ENCODE measurements at regions not wholly inside any gene's neighbourhood (a gene's known extent, or its start where the extent isn't known, plus 50 kb on each side); places are given as distances from the start of the nearest gene placed in this dataset.
"Not testable (repeated sequence)": the region's sequence is repeated elsewhere in the genome, so short reads cannot be mapped to it uniquely, and the experiment has no call there.

DNA sequence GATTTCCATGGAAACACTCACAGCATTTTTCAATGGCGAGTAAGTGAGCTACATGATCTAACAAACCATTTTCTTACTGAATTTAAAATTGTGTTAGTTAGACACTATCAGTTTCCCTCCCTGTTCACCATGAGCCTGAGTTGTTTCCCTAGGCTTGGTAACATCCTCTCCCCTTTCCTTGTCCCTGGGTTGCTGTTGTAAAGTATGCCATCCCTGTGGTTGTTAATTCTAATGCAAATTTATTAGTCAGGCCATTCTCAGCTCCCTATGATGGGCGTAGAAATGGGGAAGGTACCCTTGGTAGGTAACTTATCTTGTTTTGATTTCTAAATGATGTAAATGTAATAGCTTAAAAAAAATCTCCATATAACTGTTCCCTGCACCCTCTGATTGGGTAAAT is 143.0 kb downstream of the SPATA31A6 start:
- DNase-seq, result not testable (repeated sequence)

DNA sequence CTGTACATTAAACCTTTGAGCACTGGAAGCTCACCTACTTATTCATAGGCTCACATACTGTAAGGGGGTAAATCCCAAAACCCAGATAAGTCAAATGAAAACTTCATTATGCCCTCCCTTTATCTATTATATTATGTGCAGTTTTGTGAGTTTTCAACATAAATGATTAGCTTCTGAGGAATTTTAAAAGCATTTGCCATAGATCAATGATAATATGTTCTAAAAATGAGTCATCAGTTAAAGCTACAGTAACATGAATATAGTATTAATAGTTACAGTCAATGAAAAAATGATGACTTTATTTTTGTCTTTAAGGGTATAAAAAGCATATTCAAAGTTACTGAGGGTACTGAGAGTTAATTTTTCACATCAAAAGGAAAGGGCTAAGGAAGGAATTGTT is 151.9 kb downstream of the SPATA31A6 start:
- not testable (repeated sequence) for DNase-seq

DNA sequence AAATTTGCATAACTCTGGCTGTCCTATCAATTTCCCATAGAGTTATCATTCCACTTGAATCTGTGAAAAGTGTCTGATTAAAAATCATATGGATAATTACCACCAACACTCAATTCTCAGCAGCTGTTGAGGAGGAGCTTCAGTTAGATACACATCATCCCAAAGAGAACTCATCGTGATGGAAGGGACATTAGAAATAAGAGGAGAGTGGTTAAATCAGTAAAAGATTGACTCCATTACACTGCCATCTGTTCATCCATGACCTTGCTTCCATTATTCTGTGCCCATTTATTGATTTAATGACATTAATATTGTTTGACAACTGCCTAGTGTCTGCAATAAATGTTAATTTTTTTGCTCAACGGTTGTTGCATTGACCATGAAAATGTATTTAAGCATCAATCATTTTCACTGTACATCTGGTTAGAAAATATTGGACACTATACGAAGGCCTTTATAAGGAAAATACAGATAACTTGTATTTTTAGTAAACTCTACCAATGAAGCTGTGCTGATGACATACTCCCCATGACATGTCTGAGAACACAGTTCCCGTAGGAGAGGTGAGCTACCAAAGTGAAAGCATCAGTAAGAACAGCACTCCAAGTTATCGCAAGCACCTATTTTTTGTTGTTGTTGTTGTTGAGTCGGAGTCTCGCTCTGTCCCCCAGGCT is 152.7 kb downstream of the SPATA31A6 start:
- not testable (repeated sequence) for DNase-seq

DNA sequence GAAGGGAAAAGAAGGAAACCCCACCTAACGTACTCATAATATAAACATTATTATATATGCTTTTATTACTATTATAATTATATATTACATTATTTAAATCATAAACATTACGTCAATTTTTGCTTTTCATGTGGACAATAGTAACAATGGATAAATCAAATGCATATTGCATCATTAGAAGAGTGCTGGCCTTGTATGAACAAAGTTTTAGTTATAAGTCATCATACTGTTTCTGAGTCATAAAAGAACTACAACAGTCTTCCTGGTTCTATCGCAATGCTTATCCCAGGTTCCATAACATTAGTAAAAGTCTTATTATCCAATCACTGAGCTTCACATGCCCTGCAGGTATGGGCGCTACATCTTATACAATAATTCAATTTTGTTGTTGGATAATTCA is 154.8 kb downstream of the SPATA31A6 start:
- not testable (repeated sequence) for DNase-seq

DNA sequence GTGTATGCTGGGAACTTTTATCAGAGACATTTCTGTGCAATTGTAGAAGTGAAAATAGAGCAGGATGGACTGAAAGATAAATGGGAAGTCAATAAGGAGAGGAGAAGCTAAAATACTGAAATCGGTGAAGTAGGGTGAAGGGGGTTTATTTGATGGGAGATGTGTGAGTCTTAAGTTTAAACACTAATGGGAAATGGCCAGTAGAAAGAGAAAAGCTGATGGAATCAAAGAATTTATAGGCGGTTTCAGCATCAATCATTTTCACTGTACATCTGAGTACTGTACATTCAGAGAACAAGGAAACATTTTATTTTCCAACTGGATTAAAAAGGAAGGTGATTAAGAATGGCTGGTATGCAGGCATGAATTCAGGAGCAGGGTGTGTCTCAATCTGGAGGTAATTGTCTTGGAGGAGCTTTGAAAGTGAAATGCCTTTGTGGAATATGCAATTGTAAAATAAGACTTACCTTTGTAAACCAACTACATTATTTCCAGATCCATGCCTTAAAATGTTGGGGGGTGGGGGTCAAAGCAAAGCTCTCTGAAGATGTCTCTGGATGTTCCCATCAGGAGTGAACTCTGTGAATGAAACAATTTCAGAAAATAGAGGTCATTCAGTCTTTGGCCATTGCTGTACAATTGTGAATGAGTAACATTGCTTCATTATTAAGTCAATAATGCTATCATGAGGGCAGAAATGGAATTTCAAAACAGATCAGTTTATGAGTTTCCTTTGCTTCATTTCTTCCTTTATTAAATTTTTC is 156.4 kb downstream of the SPATA31A6 start:
- not testable (repeated sequence) for DNase-seq

DNA sequence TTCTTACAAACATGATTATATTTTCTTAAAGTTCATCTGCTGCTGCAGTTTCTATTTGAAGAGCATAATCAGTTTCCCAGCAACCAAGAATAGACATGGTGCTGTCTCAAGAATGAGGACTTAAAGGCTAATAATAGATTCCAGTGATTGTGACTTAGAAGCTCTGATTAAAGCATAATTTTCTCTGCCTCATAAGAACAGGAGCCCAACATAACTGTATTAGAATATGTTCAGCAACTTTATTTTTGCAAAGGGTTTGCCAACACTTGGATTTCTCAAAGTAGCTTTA is 156.9 kb downstream of the SPATA31A6 start:
- not testable (repeated sequence) for DNase-seq

DNA sequence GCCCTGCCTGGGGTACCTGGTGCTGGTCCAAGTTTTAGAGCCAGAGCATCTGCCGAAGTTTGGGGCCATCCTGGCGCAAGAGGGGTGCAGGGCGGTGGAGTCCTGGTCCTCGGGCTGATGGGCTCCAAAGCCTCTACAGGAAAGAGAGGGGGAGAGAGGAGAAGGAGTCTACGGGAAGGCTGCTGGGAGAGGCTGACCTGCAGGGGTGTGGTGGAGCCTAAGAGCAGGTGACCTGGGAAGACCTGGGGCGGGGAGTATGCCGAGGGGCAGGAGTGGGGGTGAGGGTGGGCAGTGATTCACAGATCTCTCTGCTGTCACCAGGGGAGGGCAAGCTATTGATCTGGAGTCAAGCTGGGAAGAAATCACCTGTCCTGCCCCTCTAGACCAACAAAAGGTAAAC is 158.4 kb downstream of the SPATA31A6 start:
- not testable (repeated sequence) for DNase-seq

DNA sequence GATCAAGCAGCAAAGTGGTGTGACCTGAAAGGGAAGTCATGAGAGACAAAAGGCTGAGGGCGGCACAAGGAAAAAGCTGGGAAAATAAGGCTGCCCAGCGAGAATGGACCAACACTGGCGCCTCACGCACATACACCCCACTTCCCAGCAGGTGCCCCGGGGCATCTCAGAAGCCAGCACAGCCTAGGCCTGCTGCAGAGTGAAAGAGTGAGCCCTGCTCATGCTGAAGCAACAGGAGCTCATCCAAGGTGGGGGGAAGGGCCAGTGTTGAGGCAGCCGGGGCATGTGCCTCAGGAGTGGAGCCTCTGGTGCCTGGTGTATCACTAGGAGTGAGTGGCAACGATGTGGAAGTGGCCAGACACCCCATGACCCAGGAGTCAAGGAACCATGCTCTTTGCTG is 158.8 kb downstream of the SPATA31A6 start:
- not testable (repeated sequence) for DNase-seq

DNA sequence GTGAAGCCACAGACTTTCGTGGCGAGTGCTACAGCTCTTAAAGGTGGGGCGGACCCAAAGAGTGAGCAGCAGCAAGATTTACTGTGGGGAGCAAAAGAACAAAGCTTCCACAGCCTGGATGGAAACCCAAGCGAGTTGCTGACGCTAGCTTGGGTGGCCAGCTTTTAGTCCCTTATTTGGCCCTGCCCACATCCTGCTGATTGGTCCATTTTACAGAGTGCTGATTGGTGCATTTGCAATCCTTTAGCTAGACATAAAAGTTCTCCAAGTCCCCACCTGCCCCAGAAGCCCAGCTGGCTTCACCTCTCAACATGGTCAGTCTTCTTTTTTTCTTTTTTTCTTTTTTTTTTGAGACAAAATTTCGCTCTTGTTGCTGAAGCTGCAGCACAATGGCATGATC is 161.0 kb downstream of the SPATA31A6 start:
- not testable (repeated sequence) for DNase-seq

DNA sequence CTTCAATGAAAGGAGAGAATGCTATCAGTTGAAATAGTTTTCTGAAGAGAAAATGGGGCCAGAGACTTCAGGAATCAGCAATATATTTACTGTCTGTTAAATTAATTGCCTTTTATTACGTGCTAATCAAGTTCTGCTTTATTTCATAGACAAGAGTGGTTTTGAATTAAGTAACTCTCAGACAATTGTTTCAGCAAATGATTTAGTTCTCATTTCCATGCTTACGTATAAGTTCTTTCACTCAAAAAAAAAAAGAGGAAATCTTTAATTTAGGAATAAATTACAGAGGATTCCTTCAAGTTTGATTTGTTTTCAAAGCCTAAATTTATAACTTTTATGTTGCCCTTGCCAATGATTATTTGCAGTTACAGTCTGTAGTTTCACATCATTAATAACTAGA is 163.5 kb downstream of the SPATA31A6 start:
- DNase-seq, result not testable (repeated sequence)

DNA sequence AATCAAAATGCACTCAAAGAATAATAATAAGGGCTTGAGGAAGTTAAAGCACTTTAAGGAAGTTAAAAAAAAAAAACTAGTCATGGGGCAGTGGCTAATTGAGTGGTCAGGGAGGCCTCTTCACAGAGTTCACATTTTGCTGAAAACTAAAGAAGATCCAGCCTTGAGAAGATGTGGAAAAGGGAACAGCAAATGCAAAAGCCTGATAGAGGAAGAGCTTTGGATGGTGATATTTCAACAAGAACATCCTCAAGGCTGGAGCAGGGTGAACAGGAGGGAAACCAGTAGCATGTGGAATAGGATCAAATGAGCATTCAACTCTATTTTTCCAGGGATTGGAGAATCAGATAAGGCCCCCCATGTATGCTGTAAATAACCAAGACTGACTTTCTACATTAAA is 165.7 kb downstream of the SPATA31A6 start:
- DNase-seq, result not testable (repeated sequence)

DNA sequence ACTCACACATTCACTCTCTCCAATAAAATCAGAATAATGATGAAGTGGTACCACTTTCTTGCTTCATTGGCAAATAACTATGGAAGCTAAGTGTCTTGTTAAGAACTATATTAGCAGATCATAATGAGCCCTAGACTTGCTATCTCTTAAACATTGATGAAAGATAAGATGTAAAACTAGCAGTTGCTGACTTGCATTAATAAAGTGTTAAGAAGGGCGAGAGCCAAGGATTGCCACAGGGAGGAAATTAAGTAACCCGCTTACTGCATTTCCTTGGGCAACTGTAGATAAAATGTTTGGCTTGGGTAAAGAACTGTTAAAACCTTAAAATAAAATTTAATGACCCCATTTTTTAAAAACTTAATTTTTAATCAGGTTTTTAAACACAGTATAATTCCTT is 167.0 kb downstream of the SPATA31A6 start:
- not testable (repeated sequence) for DNase-seq

DNA sequence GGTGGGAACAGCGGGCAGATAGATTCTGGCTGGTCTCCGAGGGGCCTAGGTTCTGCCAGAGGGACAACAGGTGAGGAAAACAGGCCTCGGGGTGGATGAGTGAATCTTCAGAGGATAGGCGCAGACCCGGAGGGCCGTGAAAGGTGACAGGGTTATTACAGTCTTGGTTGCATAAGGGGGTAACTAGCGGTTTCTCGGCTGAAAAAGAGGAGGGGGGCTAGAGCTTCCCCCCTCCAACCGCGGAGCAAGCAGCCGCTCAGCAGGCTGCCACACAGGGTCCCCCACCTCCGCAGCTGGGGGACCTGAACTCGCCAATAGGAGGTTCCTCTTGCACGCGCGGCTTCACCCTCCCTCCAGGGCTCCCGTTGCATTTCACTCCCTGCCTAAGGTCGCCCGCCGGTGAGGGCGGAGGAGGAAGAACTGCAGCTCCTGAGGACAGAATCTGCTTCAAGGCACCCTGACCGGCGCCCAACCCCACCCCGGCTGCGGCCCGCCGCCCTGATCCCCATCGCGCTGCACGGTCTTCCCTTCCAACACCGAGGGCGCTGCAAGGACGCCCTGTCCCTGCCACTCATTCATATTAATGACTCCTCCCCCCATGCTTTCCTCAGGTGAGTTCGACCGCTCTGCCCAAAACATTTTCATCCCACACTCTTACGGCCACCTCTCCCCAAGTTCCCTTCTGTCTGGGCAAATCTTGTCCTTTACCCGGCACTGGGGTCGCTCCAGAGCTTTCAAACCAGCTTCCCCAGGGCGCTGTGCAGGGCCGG is 174.3 kb downstream of the SPATA31A6 start:
- not testable (repeated sequence) for DNase-seq

DNA sequence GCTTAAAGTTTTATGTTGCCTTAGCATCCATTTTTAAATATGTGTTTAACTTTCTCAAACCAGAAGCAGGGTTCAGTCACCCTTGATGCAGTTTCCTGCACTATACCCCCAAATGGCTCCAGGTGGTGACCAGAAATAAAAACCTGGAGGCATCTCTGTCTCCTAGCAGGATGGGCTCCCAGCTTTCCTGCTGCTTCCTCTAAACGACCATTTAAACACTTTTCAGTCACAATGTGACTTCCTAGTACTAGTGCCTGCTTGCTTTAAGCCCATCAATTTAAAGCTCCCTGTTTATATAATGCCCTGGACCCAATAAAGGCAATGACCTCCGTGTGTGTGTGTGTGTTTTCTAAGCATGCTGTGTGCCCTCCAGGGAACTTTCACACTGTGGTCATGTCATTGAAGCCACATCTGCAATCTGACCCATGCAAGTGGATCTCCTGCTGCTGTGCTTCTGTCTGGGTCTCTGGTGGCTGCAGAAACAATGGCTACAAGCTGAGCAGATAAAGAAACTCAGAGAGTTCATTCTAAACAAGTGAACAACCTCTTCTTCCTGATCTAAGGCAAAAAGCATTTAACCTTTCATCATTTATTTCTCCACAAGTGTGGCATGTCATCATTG is 175.3 kb downstream of the SPATA31A6 start:
- DNase-seq, result not testable (repeated sequence)

DNA sequence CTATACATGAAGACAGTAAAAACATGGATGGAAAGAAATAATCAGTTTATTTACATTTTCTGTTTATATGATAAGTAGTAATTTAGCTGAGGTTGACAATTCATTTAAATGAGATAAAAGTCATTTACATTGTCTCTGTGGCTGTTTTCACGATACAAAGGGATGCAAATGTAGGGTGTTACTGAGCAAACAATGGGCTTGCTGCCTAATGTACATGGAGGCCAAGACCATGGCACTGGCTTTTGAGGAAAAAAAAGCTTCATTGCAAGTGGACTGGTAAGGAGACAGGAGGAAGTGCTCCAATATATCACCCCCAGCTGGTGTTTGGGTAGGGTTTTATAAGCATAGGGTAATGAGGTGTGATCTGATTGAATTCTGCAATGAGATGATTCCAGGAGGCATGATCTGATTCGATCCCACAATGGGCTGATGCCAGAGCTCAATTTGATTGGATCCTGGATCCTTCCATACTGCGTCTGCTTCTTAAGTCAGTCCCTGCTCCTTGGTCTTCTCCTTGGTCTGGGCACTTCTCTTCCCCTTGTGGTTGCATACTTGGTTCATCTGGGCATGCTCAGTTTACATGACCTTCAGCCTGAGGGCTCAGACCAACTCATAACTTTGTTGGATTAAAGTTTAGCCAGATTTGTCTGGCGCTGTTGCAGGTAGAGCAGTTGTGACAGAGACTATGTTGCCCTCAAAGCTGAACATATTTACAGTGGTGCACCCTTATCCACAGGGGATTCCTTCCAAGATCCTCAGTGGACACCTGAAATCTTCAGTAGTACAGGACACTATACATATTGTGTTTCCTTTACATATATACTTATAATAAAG is 181.2 kb downstream of the SPATA31A6 start:
- DNase-seq, result not testable (repeated sequence)

DNA sequence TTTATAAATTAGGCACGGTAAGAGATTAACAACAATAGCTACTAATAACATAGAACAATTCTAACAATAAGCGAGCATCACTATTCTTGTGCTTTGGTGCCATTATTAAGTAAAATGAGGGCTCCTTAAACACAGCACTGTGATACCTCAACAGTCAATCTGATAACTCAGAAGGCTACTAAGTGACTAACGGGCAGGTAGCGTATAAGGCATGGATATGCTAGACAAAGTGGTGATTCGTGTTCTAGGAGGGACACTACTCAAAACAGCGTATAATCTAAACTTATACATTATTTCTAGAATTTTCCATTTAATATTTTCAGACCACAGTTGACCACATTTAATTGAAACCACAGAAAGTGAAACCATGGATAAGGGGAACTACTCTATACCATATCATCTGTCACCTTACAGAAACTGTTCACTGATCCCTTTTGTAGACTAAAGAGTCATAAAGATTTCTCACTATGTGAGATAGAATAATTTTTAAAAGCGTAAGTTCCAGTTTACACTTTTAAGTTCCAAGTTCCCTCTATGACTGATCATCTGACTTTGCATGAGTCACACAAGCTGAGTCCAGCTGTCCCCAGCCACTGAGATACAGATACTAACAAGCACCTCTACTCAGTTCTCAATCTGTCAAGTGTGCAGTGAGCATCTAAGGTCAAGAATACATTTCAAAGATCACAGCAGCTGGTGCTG is 181.9 kb downstream of the SPATA31A6 start:
- DNase-seq, result not testable (repeated sequence)

DNA sequence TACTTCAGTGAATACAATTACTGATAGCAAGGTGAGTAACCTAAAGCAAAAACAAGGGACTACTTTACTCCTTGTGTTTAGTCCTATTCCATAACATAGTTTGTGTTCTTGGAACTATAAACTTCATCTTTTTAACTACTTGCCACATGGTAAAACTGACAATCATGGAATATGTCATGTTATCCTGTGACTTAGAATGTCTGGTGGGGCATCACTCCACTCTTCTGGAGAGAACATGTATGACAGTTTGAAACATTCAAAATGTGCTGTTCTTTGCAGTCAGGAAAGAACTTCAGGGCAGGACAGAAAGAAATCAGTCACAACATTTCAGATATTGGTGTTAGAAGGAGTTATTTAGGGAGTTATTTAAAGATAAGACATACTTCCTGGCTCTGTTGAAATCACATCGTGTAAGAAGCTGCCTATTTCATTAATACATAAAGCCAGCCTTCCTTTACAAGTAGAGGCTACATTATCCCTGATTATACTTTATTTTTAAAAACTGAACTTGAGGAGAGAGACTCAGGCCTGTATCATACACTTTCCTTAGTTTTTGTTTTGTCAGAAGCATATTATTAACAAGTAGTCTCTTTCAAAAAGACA is 184.9 kb downstream of the SPATA31A6 start:
- not testable (repeated sequence) for DNase-seq

DNA sequence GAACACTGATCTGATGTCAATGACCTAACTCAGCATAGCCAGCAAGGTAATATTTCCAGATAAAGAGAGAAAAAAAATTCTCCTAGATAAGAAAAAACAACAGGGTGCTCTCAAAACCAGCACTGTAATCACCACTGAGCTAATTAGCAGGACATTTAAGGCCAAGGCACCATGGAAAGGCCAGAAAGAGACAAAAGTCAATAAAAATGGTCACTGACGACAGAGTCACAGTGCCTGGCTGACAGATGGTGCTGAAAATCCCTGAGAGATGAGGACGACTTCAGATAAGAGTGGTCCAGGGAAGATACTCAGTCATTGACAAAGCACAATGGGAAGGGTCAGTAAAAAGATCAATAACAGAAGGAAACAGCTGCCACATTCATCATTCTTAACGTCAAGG is 186.7 kb downstream of the SPATA31A6 start:
- DNase-seq, result not testable (repeated sequence)

DNA sequence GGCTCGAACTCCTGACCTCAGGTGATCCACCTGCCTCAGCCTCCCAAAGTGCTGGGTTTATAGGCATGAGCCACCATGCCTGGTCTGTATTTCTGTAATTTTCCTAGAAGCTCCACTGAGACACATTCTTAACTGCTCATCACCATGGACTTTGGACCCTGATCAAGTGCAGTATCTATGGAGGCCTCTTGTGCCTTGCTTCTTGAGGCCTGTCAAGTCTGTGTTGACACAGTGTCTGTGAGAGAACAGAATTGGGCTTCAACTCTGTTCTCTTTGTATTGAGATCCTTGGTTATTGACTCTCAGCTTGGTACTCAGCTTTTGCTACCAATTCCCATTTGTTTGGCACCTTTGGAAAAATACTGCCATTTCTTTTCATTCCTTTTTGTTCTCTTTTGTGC is 188.0 kb downstream of the SPATA31A6 start:
- DNase-seq, result not testable (repeated sequence)

DNA sequence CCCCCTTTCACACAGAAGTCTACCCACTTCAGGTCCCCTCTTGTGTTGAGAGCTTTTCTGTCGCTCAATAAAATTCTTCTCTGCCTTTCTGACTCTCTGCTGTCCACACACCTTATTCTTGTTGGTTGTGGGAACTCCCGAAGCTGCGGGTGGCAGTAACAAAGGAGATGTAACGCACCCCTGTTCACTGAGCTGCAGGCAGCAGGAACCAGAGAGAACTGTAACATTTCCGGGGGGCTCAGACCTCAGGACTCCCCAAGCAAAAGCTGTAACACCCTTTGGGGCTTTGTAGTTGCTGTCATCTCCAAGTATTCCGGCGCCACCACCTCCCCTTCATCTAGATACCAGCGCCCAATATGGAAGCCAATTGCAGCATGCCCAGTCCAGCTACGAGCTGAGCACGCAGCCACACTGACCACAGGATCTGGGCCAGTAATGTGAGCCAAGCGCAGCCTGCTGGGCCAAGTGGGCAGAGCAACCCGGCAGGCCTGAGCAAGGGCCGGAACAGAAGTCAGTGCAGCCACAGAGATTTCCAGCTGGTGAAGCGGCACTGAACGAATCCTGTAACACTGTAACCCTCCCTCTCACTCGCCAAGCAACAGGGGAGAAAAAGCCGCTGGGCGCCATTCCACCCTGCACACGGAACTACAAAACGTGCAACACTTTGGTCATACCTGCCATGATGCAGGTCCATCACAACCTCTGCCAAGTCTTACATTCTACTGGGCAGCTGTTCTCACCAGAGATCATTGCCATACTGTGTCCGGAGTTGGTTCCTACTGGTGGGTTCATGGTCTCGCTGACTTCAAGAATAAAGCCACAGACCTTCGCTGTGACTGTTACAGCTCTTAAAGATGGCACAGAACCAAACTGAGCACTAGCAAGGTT is 194.3 kb downstream of the SPATA31A6 start:
- DNase-seq, result not testable (repeated sequence)
